ENCODE measurements at regions not wholly inside any gene's neighbourhood (a gene's known extent, or its start where the extent isn't known, plus 50 kb on each side); places are given as distances from the start of the nearest gene placed in this dataset.

DNA sequence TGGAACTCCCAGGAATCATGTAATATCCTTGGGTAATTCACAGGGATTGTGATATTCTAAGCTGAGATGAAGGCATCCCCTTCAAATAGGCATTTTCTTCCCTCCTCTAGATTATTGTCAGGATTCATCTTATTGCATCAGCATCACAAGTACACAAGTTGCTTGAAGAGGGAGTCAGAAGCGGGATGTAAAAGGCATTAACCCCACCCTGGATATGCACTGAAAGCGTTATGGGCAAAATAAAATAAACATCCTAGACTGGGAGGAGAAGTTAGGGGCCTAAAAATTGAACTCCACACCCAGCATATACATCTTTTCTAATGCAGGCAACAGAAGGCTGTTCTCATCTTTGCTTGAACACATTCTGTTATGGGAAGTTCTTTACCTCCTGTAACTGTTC lies 381.2 kb downstream of the SETD4 start:
- TF ChIP-seq, protein P1, sequence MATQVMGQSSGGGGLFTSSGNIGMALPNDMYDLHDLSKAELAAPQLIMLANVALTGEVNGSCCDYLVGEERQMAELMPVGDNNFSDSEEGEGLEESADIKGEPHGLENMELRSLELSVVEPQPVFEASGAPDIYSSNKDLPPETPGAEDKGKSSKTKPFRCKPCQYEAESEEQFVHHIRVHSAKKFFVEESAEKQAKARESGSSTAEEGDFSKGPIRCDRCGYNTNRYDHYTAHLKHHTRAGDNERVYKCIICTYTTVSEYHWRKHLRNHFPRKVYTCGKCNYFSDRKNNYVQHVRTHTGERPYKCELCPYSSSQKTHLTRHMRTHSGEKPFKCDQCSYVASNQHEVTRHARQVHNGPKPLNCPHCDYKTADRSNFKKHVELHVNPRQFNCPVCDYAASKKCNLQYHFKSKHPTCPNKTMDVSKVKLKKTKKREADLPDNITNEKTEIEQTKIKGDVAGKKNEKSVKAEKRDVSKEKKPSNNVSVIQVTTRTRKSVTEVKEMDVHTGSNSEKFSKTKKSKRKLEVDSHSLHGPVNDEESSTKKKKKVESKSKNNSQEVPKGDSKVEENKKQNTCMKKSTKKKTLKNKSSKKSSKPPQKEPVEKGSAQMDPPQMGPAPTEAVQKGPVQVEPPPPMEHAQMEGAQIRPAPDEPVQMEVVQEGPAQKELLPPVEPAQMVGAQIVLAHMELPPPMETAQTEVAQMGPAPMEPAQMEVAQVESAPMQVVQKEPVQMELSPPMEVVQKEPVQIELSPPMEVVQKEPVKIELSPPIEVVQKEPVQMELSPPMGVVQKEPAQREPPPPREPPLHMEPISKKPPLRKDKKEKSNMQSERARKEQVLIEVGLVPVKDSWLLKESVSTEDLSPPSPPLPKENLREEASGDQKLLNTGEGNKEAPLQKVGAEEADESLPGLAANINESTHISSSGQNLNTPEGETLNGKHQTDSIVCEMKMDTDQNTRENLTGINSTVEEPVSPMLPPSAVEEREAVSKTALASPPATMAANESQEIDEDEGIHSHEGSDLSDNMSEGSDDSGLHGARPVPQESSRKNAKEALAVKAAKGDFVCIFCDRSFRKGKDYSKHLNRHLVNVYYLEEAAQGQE (IDR thresholded peaks at IDR 0.05; ENCODE audit: insufficient replicate concordance, low read depth) = no peak
- TF ChIP-seq POLR2AphosphoS5 (IDR thresholded peaks at IDR 0.05; ENCODE audit: low read depth) = no peak
- no peak for TF ChIP-seq GABPA (IDR thresholded peaks at IDR 0.05; ENCODE audit: low read depth)
- no peak for TF ChIP-seq SPI1 (IDR thresholded peaks at IDR 0.05; ENCODE audit: borderline replicate concordance, low read depth)
- TF ChIP-seq, protein P2, sequence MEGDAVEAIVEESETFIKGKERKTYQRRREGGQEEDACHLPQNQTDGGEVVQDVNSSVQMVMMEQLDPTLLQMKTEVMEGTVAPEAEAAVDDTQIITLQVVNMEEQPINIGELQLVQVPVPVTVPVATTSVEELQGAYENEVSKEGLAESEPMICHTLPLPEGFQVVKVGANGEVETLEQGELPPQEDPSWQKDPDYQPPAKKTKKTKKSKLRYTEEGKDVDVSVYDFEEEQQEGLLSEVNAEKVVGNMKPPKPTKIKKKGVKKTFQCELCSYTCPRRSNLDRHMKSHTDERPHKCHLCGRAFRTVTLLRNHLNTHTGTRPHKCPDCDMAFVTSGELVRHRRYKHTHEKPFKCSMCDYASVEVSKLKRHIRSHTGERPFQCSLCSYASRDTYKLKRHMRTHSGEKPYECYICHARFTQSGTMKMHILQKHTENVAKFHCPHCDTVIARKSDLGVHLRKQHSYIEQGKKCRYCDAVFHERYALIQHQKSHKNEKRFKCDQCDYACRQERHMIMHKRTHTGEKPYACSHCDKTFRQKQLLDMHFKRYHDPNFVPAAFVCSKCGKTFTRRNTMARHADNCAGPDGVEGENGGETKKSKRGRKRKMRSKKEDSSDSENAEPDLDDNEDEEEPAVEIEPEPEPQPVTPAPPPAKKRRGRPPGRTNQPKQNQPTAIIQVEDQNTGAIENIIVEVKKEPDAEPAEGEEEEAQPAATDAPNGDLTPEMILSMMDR (IDR thresholded peaks at IDR 0.05; ENCODE audit: insufficient read depth, low read length) = no peak
- no peak overlapping the region for H3K4me3 ChIP-seq (replicated peaks; ENCODE audit: insufficient read depth, low read length)
- H3K27ac ChIP-seq (replicated peaks) = no peak overlapping the region
- no peak for DNase-seq (ENCODE audit: low read depth in 1 of 2, low spot score in 1 of 2)
- no peaks in the 10 kb centered on the region for H3K27me3 ChIP-seq (ENCODE audit: insufficient read depth, poor library complexity, severe bottlenecking)

DNA sequence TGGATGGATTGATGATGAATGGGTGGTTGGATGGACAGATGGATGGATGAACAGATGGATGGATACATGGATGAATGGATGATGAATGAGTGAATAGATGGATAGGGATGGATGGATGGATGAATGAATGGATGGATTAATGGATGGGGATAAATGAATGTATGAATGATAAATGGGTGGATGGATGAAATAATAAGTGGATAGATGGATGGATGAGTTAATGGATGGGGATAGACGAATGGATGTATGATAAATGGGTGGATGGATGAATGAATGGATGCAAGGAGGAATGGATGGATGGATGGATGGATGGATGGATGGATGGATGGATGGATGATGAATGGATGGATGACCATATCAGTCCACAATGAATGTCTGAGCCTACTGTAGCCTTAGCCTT lies 381.9 kb downstream of the SETD4 start:
- no peaks in the 10 kb centered on the region for H3K27me3 ChIP-seq (ENCODE audit: insufficient read depth, poor library complexity, severe bottlenecking)
- no peak for DNase-seq (ENCODE audit: low read depth in 1 of 2, low spot score in 1 of 2)
- TF ChIP-seq GABPA (IDR thresholded peaks at IDR 0.05; ENCODE audit: low read depth) = no peak
- TF ChIP-seq, protein P1 (IDR thresholded peaks at IDR 0.05; ENCODE audit: insufficient replicate concordance, low read depth) = no peak
- TF ChIP-seq POLR2AphosphoS5 (IDR thresholded peaks at IDR 0.05; ENCODE audit: low read depth) = no peak
- TF ChIP-seq, protein P2 (IDR thresholded peaks at IDR 0.05; ENCODE audit: insufficient read depth, low read length) = no peak
- TF ChIP-seq SPI1 (IDR thresholded peaks at IDR 0.05; ENCODE audit: borderline replicate concordance, low read depth) = no peak
- H3K4me3 ChIP-seq (replicated peaks; ENCODE audit: insufficient read depth, low read length) = no peak overlapping the region
- no peak overlapping the region for H3K27ac ChIP-seq (replicated peaks)

DNA sequence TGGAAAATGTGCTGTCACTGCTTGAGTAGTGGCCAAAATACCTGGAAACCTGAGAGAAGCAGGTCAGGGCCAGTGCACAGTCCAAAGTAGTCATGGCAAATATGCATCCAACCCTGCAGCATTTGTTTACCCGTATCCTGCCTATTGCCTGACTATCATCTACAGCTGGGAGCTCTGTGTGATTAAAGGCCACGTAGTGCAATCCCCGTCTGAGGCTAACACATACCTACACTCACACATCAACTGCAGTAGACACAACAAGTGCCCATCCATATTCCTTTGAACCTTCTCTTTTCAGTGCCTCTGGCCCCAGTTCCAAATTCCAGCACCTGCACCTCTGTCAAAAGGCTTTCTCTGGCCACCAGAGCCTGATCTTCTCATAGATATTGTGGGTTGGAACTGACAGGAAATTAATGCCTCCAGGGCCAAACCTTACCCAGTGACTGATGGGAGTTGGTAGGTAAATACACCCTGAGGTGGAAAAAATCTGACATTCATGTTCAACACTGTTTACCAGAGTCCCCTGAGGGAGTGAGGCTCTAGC lies 383.0 kb downstream of the SETD4 start:
- no peaks in the 10 kb centered on the region for H3K27me3 ChIP-seq (ENCODE audit: insufficient read depth, poor library complexity, severe bottlenecking)
- H3K4me3 ChIP-seq (replicated peaks; ENCODE audit: insufficient read depth, low read length) = no peak overlapping the region
- TF ChIP-seq, protein P1 (IDR thresholded peaks at IDR 0.05; ENCODE audit: insufficient replicate concordance, low read depth) = no peak
- TF ChIP-seq GABPA (IDR thresholded peaks at IDR 0.05; ENCODE audit: low read depth) (no peak), POLR2AphosphoS5 (IDR thresholded peaks at IDR 0.05; ENCODE audit: low read depth) (no peak), SPI1 (IDR thresholded peaks at IDR 0.05; ENCODE audit: borderline replicate concordance, low read depth) (no peak)
- TF ChIP-seq, protein P2 (IDR thresholded peaks at IDR 0.05; ENCODE audit: insufficient read depth, low read length) = no peak
- DNase-seq (ENCODE audit: low read depth in 1 of 2, low spot score in 1 of 2) = no peak
- no peak overlapping the region for H3K27ac ChIP-seq (replicated peaks)

Data from HL-60 (cell line).